GM19463 (cell line): ENCODE measurements at regions not wholly inside any gene's neighbourhood (a gene's known extent, or its start where the extent isn't known, plus 50 kb on each side); places are given as distances from the start of the nearest gene placed in this dataset.
A peak's percentile ranks its signal among the peaks of the same experiment; 100 is the strongest.
"Not testable (repeated sequence)": the region's sequence is repeated elsewhere in the genome, so short reads cannot be mapped to it uniquely, and the experiment has no call there.

Source experiments
- ATAC-seq: cut with Tn5 transposase; IDR thresholded peaks from one replicate; pipeline ENCODE4 v1.9.1; 2021; ENCODE audit warnings: mild to moderate bottlenecking, moderate library complexity; ENCODE audit not compliant: unreplicated experiment

- ATAC-seq: no peak
Measured at GRCh38 chr6:105884426-105884825, 201.7 kb upstream of the PRDM1 start.

GRCh38 chr6:105884011-105884410 is 202.1 kb upstream of the PRDM1 start:
- ATAC-seq: no peak

GRCh38 chr6:105882828-105883227 is 203.3 kb upstream of the PRDM1 start:
- no peak for ATAC-seq

- no peak for ATAC-seq
Measured at GRCh38 chr6:105882121-105882803, 203.9 kb upstream of the PRDM1 start.

GRCh38 chr6:105881608-105882007 is 204.5 kb upstream of the PRDM1 start:
- no peak for ATAC-seq

- ATAC-seq: peak; percentile 82
Measured at GRCh38 chr6:105880030-105880492, 206.1 kb upstream of the PRDM1 start.

GRCh38 chr6:105879146-105879545 is 207.0 kb upstream of the PRDM1 start:
- no peak for ATAC-seq

- ATAC-seq: no peak
Measured at GRCh38 chr6:105875974-105876640, 210.0 kb upstream of the PRDM1 start.

- ATAC-seq: peak; percentile 42
Measured at GRCh38 chr6:105874835-105875626, 211.1 kb upstream of the PRDM1 start.

GRCh38 chr6:105873799-105874198 is 212.3 kb upstream of the PRDM1 start:
- no peak for ATAC-seq

- ATAC-seq: no peak
Measured at GRCh38 chr6:105873211-105873704, 212.9 kb upstream of the PRDM1 start.

- no peak for ATAC-seq
Measured at GRCh38 chr6:105872249-105872648, 213.9 kb upstream of the PRDM1 start.

GRCh38 chr6:105871542-105871941 is 214.6 kb upstream of the PRDM1 start:
- no peak for ATAC-seq

- no peak for ATAC-seq
Measured at GRCh38 chr6:105869835-105870440, 216.2 kb upstream of the PRDM1 start.

- no peak for ATAC-seq
Measured at GRCh38 chr6:105868823-105869460, 217.2 kb upstream of the PRDM1 start.

GRCh38 chr6:105867821-105868220 is 218.3 kb upstream of the PRDM1 start:
- ATAC-seq: no peak

- no peak for ATAC-seq
Measured at GRCh38 chr6:105867277-105867676, 218.9 kb upstream of the PRDM1 start.

- ATAC-seq: no peak
Measured at GRCh38 chr6:105862936-105863607, 223.1 kb upstream of the PRDM1 start.

- not testable (repeated sequence) for ATAC-seq
Measured at GRCh38 chr6:105860927-105861326, 225.2 kb upstream of the PRDM1 start.

- no peak for ATAC-seq
Measured at GRCh38 chr6:105859457-105859856, 226.7 kb upstream of the PRDM1 start.
